WTC11 (cell line): ENCODE measurements at regions not wholly inside any gene's neighbourhood (a gene's known extent, or its start where the extent isn't known, plus 50 kb on each side); places are given as distances from the start of the nearest gene placed in this dataset.

ENCODE experiments used
- ATAC-seq: fragments of 200-7000 bp; cut with Tn5 transposase; 2 replicates; pipeline ENCODE4 v1.10.0; 2021; ENCODE audit warnings: mild to moderate bottlenecking, moderate library complexity
- CTCF ChIA-PET: fragments of 300-600 bp; sonication (Branson Sonifier 250); formaldehyde crosslinking; loops from one replicate; lab custom pipeline; 2021; ENCODE audit warnings: antibody characterized with exemption; lab: Charles Lee
- POLR2A ChIA-PET: fragments of 350-600 bp; sonication (Branson Sonifier 250); formaldehyde crosslinking; loops from one replicate; lab custom pipeline; 2021; ENCODE audit warnings: antibody characterized with exemption; lab: Charles Lee
- DNase-seq: peaks from one replicate; pipeline ENCODE4 v3.0.0; 2021; ENCODE audit warnings: low spot score
- H3K27ac Mint-ChIP-seq: 2 replicates; pipeline ENCODE4 v1.8.0; 2021; ENCODE audit warnings: mixed read lengths
- H3K27me3 Mint-ChIP-seq: 2 replicates; pipeline ENCODE4 v1.8.0; 2021; ENCODE audit warnings: low read depth, mild to moderate bottlenecking, moderate library complexity, mixed read lengths
- H3K36me3 Mint-ChIP-seq: 2 replicates; pipeline ENCODE4 v1.8.0; 2021; ENCODE audit warnings: mixed read lengths
- H3K4me1 Mint-ChIP-seq: 2 replicates; pipeline ENCODE4 v1.8.0; 2022; ENCODE audit warnings: mixed read lengths
- H3K4me3 Mint-ChIP-seq: 2 replicates; pipeline ENCODE4 v1.8.0; 2021; ENCODE audit warnings: mild to moderate bottlenecking, moderate library complexity, mixed read lengths
- H3K9me3 Mint-ChIP-seq: 2 replicates; pipeline ENCODE4 v1.8.0; 2021; ENCODE audit warnings: mixed read lengths
- AFF4 ChIP-seq: sonication (generic); formaldehyde crosslinking; IDR thresholded peaks from 2 replicates; pipeline ENCODE4 v1.8.1; 2023; ENCODE audit warnings: mild to moderate bottlenecking, missing genetic modification reagents, borderline replicate concordance
- E2F1 ChIP-seq: sonication (generic); formaldehyde crosslinking; IDR thresholded peaks from 2 replicates; pipeline ENCODE4 v1.8.0; 2022; ENCODE audit warnings: mild to moderate bottlenecking, missing genetic modification reagents
- ERG ChIP-seq: fragments of 250-450 bp; sonication (Bioruptor Pico); IDR thresholded peaks from 2 replicates; pipeline ENCODE4 v1.8.0; 2021; ENCODE audit warnings: mild to moderate bottlenecking
- ESRRA ChIP-seq: sonication (generic); formaldehyde crosslinking; IDR thresholded peaks from 2 replicates; pipeline ENCODE4 v1.8.1; 2022; ENCODE audit warnings: mild to moderate bottlenecking, missing genetic modification reagents, borderline replicate concordance
- HMGXB4 ChIP-seq: sonication (generic); formaldehyde crosslinking; IDR thresholded peaks from 2 replicates; pipeline ENCODE4 v1.8.1; 2023; ENCODE audit warnings: mild to moderate bottlenecking, moderate library complexity, missing genetic modification reagents
- IRF2 ChIP-seq: sonication (generic); formaldehyde crosslinking; IDR thresholded peaks from 2 replicates; pipeline ENCODE4 v1.8.0; 2022; ENCODE audit warnings: low read depth, missing genetic modification reagents, borderline replicate concordance
- JUN ChIP-seq: sonication (generic); formaldehyde crosslinking; IDR thresholded peaks from 2 replicates; pipeline ENCODE4 v1.8.0; 2023; ENCODE audit warnings: mild to moderate bottlenecking, missing genetic modification reagents
- MXD4 ChIP-seq: fragments of 250-450 bp; sonication (Bioruptor Pico); IDR thresholded peaks from 2 replicates; pipeline ENCODE4 v1.8.0; 2021; ENCODE audit warnings: mild to moderate bottlenecking, moderate library complexity, borderline replicate concordance
- MYBL2 ChIP-seq: sonication (generic); formaldehyde crosslinking; IDR thresholded peaks from 2 replicates; pipeline ENCODE4 v1.8.1; 2023; ENCODE audit warnings: mild to moderate bottlenecking, moderate library complexity, missing genetic modification reagents
- NFATC4 ChIP-seq: fragments of 250-450 bp; sonication (Bioruptor Pico); IDR thresholded peaks from 2 replicates; pipeline ENCODE4 v1.9.0; 2021; ENCODE audit warnings: mild to moderate bottlenecking
- NR3C1 ChIP-seq: sonication (generic); formaldehyde crosslinking; conservative IDR thresholded peaks from 2 replicates; pipeline ENCODE4 v1.8.1; 2023; ENCODE audit warnings: low read depth, mild to moderate bottlenecking, missing genetic modification reagents
- PREB ChIP-seq: sonication (generic); formaldehyde crosslinking; IDR thresholded peaks from 2 replicates; pipeline ENCODE4 v1.8.1; 2022; ENCODE audit warnings: mild to moderate bottlenecking, missing genetic modification reagents, moderate library complexity, borderline replicate concordance
- PRRX2 ChIP-seq: fragments of 250-450 bp; sonication (Bioruptor Pico); IDR thresholded peaks from 2 replicates; pipeline ENCODE4 v1.8.0; 2021; ENCODE audit warnings: mild to moderate bottlenecking
- SMAD4 ChIP-seq: sonication (generic); formaldehyde crosslinking; IDR thresholded peaks from 2 replicates; pipeline ENCODE4 v1.8.0; 2022; ENCODE audit warnings: mild to moderate bottlenecking, missing genetic modification reagents
- SOX15 ChIP-seq: fragments of 250-450 bp; sonication (Bioruptor Pico); IDR thresholded peaks from 2 replicates; pipeline ENCODE4 v1.9.0; 2021; ENCODE audit warnings: mild to moderate bottlenecking
- SP1 ChIP-seq: sonication (generic); formaldehyde crosslinking; conservative IDR thresholded peaks from 2 replicates; pipeline ENCODE4 v1.8.1; 2022; ENCODE audit warnings: missing genetic modification reagents
- USF2 ChIP-seq: sonication (generic); formaldehyde crosslinking; IDR thresholded peaks from 2 replicates; pipeline ENCODE4 v1.8.1; 2023; ENCODE audit warnings: mild to moderate bottlenecking, missing genetic modification reagents, moderate library complexity
- ZBTB21 ChIP-seq: sonication (generic); formaldehyde crosslinking; IDR thresholded peaks from 2 replicates; pipeline ENCODE4 v1.8.1; 2023; ENCODE audit warnings: mild to moderate bottlenecking, missing genetic modification reagents, borderline replicate concordance
- ZNF423 ChIP-seq: fragments of 250-450 bp; sonication (Bioruptor Pico); IDR thresholded peaks from 2 replicates; pipeline ENCODE4 v2.1.2; 2022; ENCODE audit warnings: mild to moderate bottlenecking, moderate library complexity
- TF ChIP-seq, protein P1 (sequence below): sonication (generic); formaldehyde crosslinking; IDR thresholded peaks from 2 replicates; pipeline ENCODE4 v1.8.1; 2023; ENCODE audit warnings: mild to moderate bottlenecking, missing genetic modification reagents, moderate library complexity
- TF ChIP-seq, protein P2 (sequence below): sonication (generic); formaldehyde crosslinking; IDR thresholded peaks from 2 replicates; pipeline ENCODE4 v1.8.0; 2022; ENCODE audit warnings: mild to moderate bottlenecking, missing genetic modification reagents

DNA sequence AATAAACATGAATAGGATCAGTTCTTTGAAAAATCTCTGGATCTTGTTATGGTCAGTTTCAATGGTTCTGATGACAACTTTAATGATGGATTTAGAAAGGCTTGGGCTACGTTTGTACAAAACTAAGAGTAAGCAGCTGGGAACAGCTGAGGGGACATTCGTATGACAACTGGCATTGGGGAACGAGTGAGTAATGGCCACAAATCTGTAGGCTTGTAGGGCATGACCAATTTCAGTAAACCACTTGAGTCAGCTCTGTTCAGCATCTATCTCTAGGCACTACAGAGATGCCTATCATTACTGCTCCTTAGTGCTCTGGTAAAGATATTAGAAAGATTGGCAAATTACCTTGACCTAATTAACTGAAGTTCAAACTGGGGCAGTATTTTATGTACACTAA is 1375.6 kb downstream of the EPHA7 start (continued):
- TF ChIP-seq ZBTB21: no peak
- TF ChIP-seq AFF4 (CRISPR knock-in tag): no peak
- TF ChIP-seq, protein P1, sequence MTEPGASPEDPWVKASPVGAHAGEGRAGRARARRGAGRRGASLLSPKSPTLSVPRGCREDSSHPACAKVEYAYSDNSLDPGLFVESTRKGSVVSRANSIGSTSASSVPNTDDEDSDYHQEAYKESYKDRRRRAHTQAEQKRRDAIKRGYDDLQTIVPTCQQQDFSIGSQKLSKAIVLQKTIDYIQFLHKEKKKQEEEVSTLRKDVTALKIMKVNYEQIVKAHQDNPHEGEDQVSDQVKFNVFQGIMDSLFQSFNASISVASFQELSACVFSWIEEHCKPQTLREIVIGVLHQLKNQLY (CRISPR knock-in tag): no peak
- no peak for TF ChIP-seq E2F1
- no peak for TF ChIP-seq MXD4
- no peak for TF ChIP-seq SP1 (CRISPR knock-in tag)
- no peak for TF ChIP-seq SMAD4 (CRISPR knock-in tag)
- TF ChIP-seq, protein P2, sequence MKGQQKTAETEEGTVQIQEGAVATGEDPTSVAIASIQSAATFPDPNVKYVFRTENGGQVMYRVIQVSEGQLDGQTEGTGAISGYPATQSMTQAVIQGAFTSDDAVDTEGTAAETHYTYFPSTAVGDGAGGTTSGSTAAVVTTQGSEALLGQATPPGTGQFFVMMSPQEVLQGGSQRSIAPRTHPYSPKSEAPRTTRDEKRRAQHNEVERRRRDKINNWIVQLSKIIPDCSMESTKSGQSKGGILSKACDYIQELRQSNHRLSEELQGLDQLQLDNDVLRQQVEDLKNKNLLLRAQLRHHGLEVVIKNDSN (CRISPR knock-in tag): no peak
- TF ChIP-seq, all 79 proteins: peak for 0

DNA sequence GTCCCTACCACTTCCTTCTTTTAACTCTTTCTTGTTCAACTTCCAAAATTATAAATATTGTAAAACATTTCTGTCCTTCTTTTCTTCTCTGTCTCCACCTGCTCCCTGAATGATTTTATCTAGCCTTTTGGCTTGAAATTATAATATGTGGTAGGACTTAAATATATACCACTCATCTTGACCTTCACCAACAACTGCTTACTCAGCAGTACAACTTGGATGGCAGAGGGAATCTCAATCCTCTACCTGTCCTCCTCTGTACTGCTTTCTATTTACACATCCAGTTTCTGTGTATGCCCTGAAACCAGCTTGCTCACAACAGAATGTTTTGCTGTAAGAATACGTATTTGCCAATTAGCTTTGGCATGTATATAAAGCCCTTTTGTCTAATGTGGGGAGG is 1392.5 kb downstream of the EPHA7 start:
- TF ChIP-seq ZNF423 (CRISPR knock-in tag) (no peak), PRRX2 (CRISPR knock-in tag) (no peak), IRF2 (CRISPR knock-in tag) (no peak), JUN (CRISPR knock-in tag) (no peak), HMGXB4 (CRISPR knock-in tag) (no peak), SOX15 (CRISPR knock-in tag) (no peak), PREB (CRISPR knock-in tag) (no peak), USF2 (CRISPR knock-in tag) (no peak), ESRRA (no peak), ERG (CRISPR knock-in tag) (no peak), NFATC4 (CRISPR knock-in tag) (no peak), NR3C1 (CRISPR knock-in tag) (no peak), MYBL2 (CRISPR knock-in tag) (no peak)
- ChIA-PET CTCF (no interaction called here), POLR2A (no interaction called here)
- no peak for ATAC-seq
- Mint-ChIP-seq H3K27me3 (no peaks in the 10 kb centered on the region), H3K4me3 (no peak overlapping the region), H3K27ac (no peak overlapping the region), H3K9me3 (peaks cover 9% of the 10 kb centered on the region), H3K36me3 (no peaks in the 10 kb centered on the region), H3K4me1 (no peaks in the 10 kb centered on the region)
- no peak for DNase-seq
